Keratinocyte (primary cell): ENCODE measurements at regions not wholly inside any gene's neighbourhood (a gene's known extent, or its start where the extent isn't known, plus 50 kb on each side); places are given as distances from the start of the nearest gene placed in this dataset.

Experiments used
- EZH2 ChIP-seq: IDR thresholded peaks from one replicate; pipeline ENCODE4 v1.6.1; 2012; ENCODE audit warnings: inconsistent platforms, mild to moderate bottlenecking, low read length, moderate library complexity
- TF ChIP-seq, protein P1 (sequence below), 3 experiments: IDR thresholded peaks in 1 of 3; conservative IDR thresholded peaks in 1 of 3; optimal IDR thresholded peaks in 1 of 3; 2 replicates in 2 of 3; 3 replicates in 1 of 3; pipeline versions ENCODE3 to v1.5.1; 2011; ENCODE audit warnings: low read length in 3 of 3, mild to moderate bottlenecking in 3 of 3, moderate library complexity in 2 of 3, control low read depth in 1 of 3, inconsistent platforms in 1 of 3; ENCODE audit not compliant: insufficient read depth in 2 of 3; ENCODE audit errors: extremely low read depth in 1 of 3

- TF ChIP-seq, protein P1, sequence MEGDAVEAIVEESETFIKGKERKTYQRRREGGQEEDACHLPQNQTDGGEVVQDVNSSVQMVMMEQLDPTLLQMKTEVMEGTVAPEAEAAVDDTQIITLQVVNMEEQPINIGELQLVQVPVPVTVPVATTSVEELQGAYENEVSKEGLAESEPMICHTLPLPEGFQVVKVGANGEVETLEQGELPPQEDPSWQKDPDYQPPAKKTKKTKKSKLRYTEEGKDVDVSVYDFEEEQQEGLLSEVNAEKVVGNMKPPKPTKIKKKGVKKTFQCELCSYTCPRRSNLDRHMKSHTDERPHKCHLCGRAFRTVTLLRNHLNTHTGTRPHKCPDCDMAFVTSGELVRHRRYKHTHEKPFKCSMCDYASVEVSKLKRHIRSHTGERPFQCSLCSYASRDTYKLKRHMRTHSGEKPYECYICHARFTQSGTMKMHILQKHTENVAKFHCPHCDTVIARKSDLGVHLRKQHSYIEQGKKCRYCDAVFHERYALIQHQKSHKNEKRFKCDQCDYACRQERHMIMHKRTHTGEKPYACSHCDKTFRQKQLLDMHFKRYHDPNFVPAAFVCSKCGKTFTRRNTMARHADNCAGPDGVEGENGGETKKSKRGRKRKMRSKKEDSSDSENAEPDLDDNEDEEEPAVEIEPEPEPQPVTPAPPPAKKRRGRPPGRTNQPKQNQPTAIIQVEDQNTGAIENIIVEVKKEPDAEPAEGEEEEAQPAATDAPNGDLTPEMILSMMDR (optimal IDR thresholded peaks at IDR 0.05 in 1 of 3, IDR thresholded peaks at IDR 0.05 in 1 of 3, conservative IDR thresholded peaks at IDR 0.05 in 1 of 3; ENCODE audit: extremely low read depth in 1 of 3, insufficient read depth in 2 of 3, low read length in 3 of 3): no peak
- TF ChIP-seq EZH2: no peak
These were observed 700.3 kb downstream of the TUSC7 start for GRCh38 chr3:117409701-117410459.
